ENCODE measurements at regions not wholly inside any gene's neighbourhood (a gene's known extent, or its start where the extent isn't known, plus 50 kb on each side); places are given as distances from the start of the nearest gene placed in this dataset.

- TF ChIP-seq CTCF (conservative IDR thresholded peaks at IDR 0.05; ENCODE audit: low read length): no peak
- no peak for TF ChIP-seq EZH2phosphoT487 (IDR thresholded peaks at IDR 0.05; ENCODE audit: borderline replicate concordance, low read depth, low read length)
Observed at GRCh38 chr10:106173838-106174237, 990.7 kb downstream of the SORCS1 start.
